Activated T-helper 17 cell treated with anti-CD3 and anti-CD28 coated beads, Interleukin-2, amount 50 U/mL, for 72 hours (primary cell): ENCODE measurements at regions not wholly inside any gene's neighbourhood (a gene's known extent, or its start where the extent isn't known, plus 50 kb on each side); places are given as distances from the start of the nearest gene placed in this dataset.
"Not testable (repeated sequence)": the region's sequence is repeated elsewhere in the genome, so short reads cannot be mapped to it uniquely, and the experiment has no call there.

Experiments used
- ATAC-seq: fragments of 150-1000 bp; cut with Tn5 transposase; replicated peaks from 2 replicates; pipeline ENCODE4 v1.10.0; 2021; ENCODE audit warnings: mild to moderate bottlenecking, moderate library complexity
- H3K27ac Mint-ChIP-seq: one replicate; pipeline ENCODE4 v1.8.0; 2022; ENCODE audit warnings: mixed read lengths
- H3K27me3 Mint-ChIP-seq: one replicate; pipeline ENCODE4 v1.8.0; 2022; ENCODE audit warnings: mixed read lengths
- H3K36me3 Mint-ChIP-seq: one replicate; pipeline ENCODE4 v1.8.0; 2022; ENCODE audit warnings: low read depth, mild to moderate bottlenecking, mixed read lengths
- H3K4me1 Mint-ChIP-seq: one replicate; pipeline ENCODE4 v1.8.0; 2022; ENCODE audit warnings: mixed read lengths
- H3K4me3 Mint-ChIP-seq: one replicate; pipeline ENCODE4 v1.8.0; 2022; ENCODE audit warnings: mild to moderate bottlenecking, mixed read lengths
- H3K9me3 Mint-ChIP-seq: one replicate; pipeline ENCODE4 v1.8.0; 2022; ENCODE audit warnings: mixed read lengths

GRCh38 chr3:104941785-104942184, 424.9 kb upstream of the ALCAM start:
- H3K27ac Mint-ChIP-seq, result no peak overlapping the region
- peaks cover 4% of the 10 kb centered on the region for H3K9me3 Mint-ChIP-seq
- no peaks in the 10 kb centered on the region for H3K27me3 Mint-ChIP-seq
- H3K36me3 Mint-ChIP-seq, result no peaks in the 10 kb centered on the region
- H3K4me1 Mint-ChIP-seq, result no peaks in the 10 kb centered on the region
- H3K4me3 Mint-ChIP-seq, result no peak overlapping the region
- no peak for ATAC-seq

- Mint-ChIP-seq H3K27me3 (no peaks in the 10 kb centered on the region), H3K27ac (no peak overlapping the region), H3K9me3 (peaks cover 4% of the 10 kb centered on the region), H3K4me1 (no peaks in the 10 kb centered on the region), H3K36me3 (no peaks in the 10 kb centered on the region), H3K4me3 (no peak overlapping the region)
- ATAC-seq, result no peak
Measured at GRCh38 chr3:104943974-104944373, 422.7 kb upstream of the ALCAM start.

GRCh38 chr3:104947943-104948342, 418.8 kb upstream of the ALCAM start:
- H3K4me3 Mint-ChIP-seq, result no peak overlapping the region
- ATAC-seq, result no peak
- H3K27ac Mint-ChIP-seq, result no peak overlapping the region
- H3K9me3 Mint-ChIP-seq, result peaks cover 4% of the 10 kb centered on the region
- no peaks in the 10 kb centered on the region for H3K4me1 Mint-ChIP-seq
- no peaks in the 10 kb centered on the region for H3K36me3 Mint-ChIP-seq
- H3K27me3 Mint-ChIP-seq, result no peaks in the 10 kb centered on the region

- not testable (repeated sequence) for H3K4me3 Mint-ChIP-seq
Measured at GRCh38 chr3:104949810-104950209, 416.9 kb upstream of the ALCAM start.

GRCh38 chr3:104951426-104951825, 415.3 kb upstream of the ALCAM start:
- no peaks in the 10 kb centered on the region for H3K27me3 Mint-ChIP-seq
- H3K4me1 Mint-ChIP-seq, result no peaks in the 10 kb centered on the region

More at GRCh38 chr3:104949810-104950209, 416.9 kb upstream of the ALCAM start:
- not testable (repeated sequence) for H3K9me3 Mint-ChIP-seq, H3K27ac Mint-ChIP-seq, H3K4me1 Mint-ChIP-seq, H3K27me3 Mint-ChIP-seq, ATAC-seq, H3K36me3 Mint-ChIP-seq

GRCh38 chr3:104952146-104952972, 414.4 kb upstream of the ALCAM start:
- Mint-ChIP-seq H3K27me3 (no peaks in the 10 kb centered on the region), H3K36me3 (no peaks in the 10 kb centered on the region), H3K27ac (no peak overlapping the region), H3K4me3 (no peak overlapping the region), H3K9me3 (no peaks in the 10 kb centered on the region), H3K4me1 (no peaks in the 10 kb centered on the region)
- ATAC-seq, result no peak

More at GRCh38 chr3:104951426-104951825, 415.3 kb upstream of the ALCAM start:
- Mint-ChIP-seq H3K36me3 (no peaks in the 10 kb centered on the region), H3K27ac (no peak overlapping the region), H3K9me3 (no peaks in the 10 kb centered on the region), H3K4me3 (no peak overlapping the region)
- no peak for ATAC-seq

- Mint-ChIP-seq H3K27me3 (no peaks in the 10 kb centered on the region), H3K4me3 (no peak overlapping the region), H3K4me1 (no peaks in the 10 kb centered on the region), H3K36me3 (no peaks in the 10 kb centered on the region), H3K9me3 (no peaks in the 10 kb centered on the region), H3K27ac (no peak overlapping the region)
- ATAC-seq, result no peak
Measured at GRCh38 chr3:104956620-104957345, 409.9 kb upstream of the ALCAM start.

GRCh38 chr3:104960579-104960978, 406.1 kb upstream of the ALCAM start:
- H3K9me3 Mint-ChIP-seq, result no peaks in the 10 kb centered on the region
- H3K36me3 Mint-ChIP-seq, result no peaks in the 10 kb centered on the region
- no peak overlapping the region for H3K27ac Mint-ChIP-seq
- H3K27me3 Mint-ChIP-seq, result no peaks in the 10 kb centered on the region
- ATAC-seq, result no peak
- no peak overlapping the region for H3K4me3 Mint-ChIP-seq
- no peaks in the 10 kb centered on the region for H3K4me1 Mint-ChIP-seq

GRCh38 chr3:104961851-104962250, 404.9 kb upstream of the ALCAM start:
- H3K4me3 Mint-ChIP-seq, result no peak overlapping the region
- H3K27me3 Mint-ChIP-seq, result no peaks in the 10 kb centered on the region
- H3K4me1 Mint-ChIP-seq, result no peaks in the 10 kb centered on the region
- no peaks in the 10 kb centered on the region for H3K9me3 Mint-ChIP-seq
- H3K27ac Mint-ChIP-seq, result no peak overlapping the region
- no peak for ATAC-seq
- no peaks in the 10 kb centered on the region for H3K36me3 Mint-ChIP-seq

GRCh38 chr3:104974316-104974715, 392.4 kb upstream of the ALCAM start:
- no peaks in the 10 kb centered on the region for H3K9me3 Mint-ChIP-seq
- H3K27me3 Mint-ChIP-seq, result peaks cover 10% of the 10 kb centered on the region
- no peak overlapping the region for H3K27ac Mint-ChIP-seq
- no peak overlapping the region for H3K4me3 Mint-ChIP-seq
- H3K36me3 Mint-ChIP-seq, result no peaks in the 10 kb centered on the region
- ATAC-seq, result no peak
- no peaks in the 10 kb centered on the region for H3K4me1 Mint-ChIP-seq

- no peak for ATAC-seq
- Mint-ChIP-seq H3K27ac (no peak overlapping the region), H3K4me3 (no peak overlapping the region), H3K9me3 (no peaks in the 10 kb centered on the region), H3K27me3 (peaks cover 13% of the 10 kb centered on the region), H3K36me3 (no peaks in the 10 kb centered on the region), H3K4me1 (no peaks in the 10 kb centered on the region)
Measured at GRCh38 chr3:104977719-104978118, 389.0 kb upstream of the ALCAM start.

GRCh38 chr3:104982130-104982529, 384.6 kb upstream of the ALCAM start:
- no peak overlapping the region for H3K27ac Mint-ChIP-seq
- peaks cover 9% of the 10 kb centered on the region for H3K27me3 Mint-ChIP-seq
- H3K4me1 Mint-ChIP-seq, result no peaks in the 10 kb centered on the region
- no peak overlapping the region for H3K4me3 Mint-ChIP-seq
- H3K9me3 Mint-ChIP-seq, result no peaks in the 10 kb centered on the region
- H3K36me3 Mint-ChIP-seq, result no peaks in the 10 kb centered on the region
- no peak for ATAC-seq

- Mint-ChIP-seq H3K4me1 (no peaks in the 10 kb centered on the region), H3K9me3 (no peaks in the 10 kb centered on the region), H3K4me3 (no peak overlapping the region), H3K27me3 (peaks cover 4% of the 10 kb centered on the region), H3K27ac (no peak overlapping the region), H3K36me3 (no peaks in the 10 kb centered on the region)
- no peak for ATAC-seq
Measured at GRCh38 chr3:104987859-104988258, 378.9 kb upstream of the ALCAM start.

GRCh38 chr3:104988496-104988895, 378.2 kb upstream of the ALCAM start:
- Mint-ChIP-seq H3K36me3 (no peaks in the 10 kb centered on the region), H3K27ac (no peak overlapping the region), H3K27me3 (peaks cover 4% of the 10 kb centered on the region), H3K4me1 (no peaks in the 10 kb centered on the region), H3K4me3 (no peak overlapping the region), H3K9me3 (no peaks in the 10 kb centered on the region)
- no peak for ATAC-seq

- no peaks in the 10 kb centered on the region for H3K36me3 Mint-ChIP-seq
- H3K4me3 Mint-ChIP-seq, result no peak overlapping the region
- no peaks in the 10 kb centered on the region for H3K9me3 Mint-ChIP-seq
- H3K27me3 Mint-ChIP-seq, result peaks cover 4% of the 10 kb centered on the region
- H3K27ac Mint-ChIP-seq, result no peak overlapping the region
- ATAC-seq, result no peak
- no peaks in the 10 kb centered on the region for H3K4me1 Mint-ChIP-seq
Measured at GRCh38 chr3:104989878-104990277, 376.8 kb upstream of the ALCAM start.
